ENCODE measurements at regions not wholly inside any gene's neighbourhood (a gene's known extent, or its start where the extent isn't known, plus 50 kb on each side); places are given as distances from the start of the nearest gene placed in this dataset.

DNA sequence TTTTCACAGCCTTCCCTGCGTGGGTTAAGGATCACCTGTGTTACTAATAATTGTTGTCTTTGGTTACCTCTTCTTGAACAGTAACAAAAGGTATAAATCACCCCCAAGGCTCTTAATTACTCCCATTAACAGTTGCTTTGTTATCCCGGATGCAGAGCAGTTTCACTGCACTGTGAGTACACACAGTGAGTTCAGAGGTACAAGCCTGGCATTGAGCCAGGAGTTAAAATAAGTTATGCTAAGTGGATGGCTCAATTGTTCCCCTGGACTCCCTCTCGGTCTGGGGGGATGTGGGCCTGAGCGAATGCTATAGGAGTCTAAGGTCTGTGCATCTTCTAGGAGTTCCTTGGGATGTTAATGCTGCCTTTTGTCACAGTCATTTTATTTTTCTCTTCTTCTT, 258.3 kb downstream of the ATG4C start:
- DNase-seq (ENCODE audit: low spot score) = no peak

GRCh38 chr1:63046539-63046938, 262.6 kb downstream of the ATG4C start:
- DNase-seq (ENCODE audit: low spot score) = no peak

- DNase-seq (ENCODE audit: low spot score) = no peak
These were observed 265.2 kb downstream of the ATG4C start for GRCh38 chr1:63049135-63049534.

DNA sequence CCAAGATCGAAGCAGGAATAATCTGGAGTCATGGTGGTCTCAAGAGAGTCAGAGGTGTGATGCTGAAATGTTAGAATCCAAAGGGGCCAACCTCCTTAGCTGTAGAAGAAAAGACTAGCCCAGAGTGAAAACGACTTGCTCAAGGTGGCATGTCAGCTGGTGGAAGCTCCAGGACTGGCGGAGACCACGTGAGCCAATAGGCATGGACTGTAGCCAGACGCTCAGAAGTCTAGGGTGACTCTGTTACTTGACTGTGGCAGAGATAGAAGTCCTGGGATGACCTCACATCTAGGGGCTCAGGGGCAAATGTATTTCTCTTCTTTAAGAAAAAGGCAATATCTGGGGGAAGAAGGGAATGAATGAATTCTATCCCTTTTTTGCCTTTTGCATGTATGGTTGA, 267.4 kb downstream of the ATG4C start:
- DNase-seq (ENCODE audit: low spot score) = no peak

DNA sequence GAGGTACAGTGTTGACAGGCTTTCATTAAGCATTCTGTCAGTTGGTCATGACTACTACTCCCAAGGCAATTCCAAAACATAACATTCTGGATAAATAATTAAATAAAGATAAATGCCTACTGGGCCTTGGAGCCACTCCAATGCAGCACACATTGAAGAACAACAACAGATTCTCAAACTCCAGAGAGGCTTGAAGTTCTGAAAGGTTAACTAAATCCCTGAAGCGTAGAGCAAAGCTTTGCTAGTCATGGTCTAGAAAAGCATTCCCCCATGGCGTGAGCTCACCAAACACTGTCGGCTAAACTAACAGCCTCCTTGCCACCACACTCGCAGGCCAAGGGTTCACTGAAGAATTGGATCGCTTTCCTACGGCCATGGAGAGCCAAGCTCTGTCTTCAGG, 268.0 kb downstream of the ATG4C start:
- no peak for DNase-seq (ENCODE audit: low spot score)

GRCh38 chr1:63054184-63054583, 268.2 kb upstream of the FOXD3 start:
- no peak for DNase-seq (ENCODE audit: low spot score)

DNA sequence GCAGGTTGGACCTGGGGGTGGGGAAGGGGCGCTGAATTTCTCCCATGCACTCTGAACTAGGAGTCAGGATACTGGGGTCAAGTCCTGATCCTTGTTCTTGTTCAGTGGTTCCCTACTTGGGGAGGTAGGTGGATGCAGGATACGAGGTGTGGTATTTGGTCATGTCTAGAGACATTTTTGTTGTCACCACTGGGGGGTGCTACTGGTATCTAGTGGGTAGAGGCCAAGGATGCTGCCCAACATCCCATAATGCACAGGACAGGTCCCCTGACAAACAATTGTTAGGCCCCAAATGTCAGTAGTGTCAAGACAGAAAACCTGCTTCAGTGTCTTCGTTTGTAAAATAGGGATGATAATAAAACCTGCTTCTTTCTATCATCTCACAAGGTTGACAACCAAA, 259.0 kb upstream of the FOXD3 start:
- DNase-seq (ENCODE audit: low spot score) = no peak

DNA sequence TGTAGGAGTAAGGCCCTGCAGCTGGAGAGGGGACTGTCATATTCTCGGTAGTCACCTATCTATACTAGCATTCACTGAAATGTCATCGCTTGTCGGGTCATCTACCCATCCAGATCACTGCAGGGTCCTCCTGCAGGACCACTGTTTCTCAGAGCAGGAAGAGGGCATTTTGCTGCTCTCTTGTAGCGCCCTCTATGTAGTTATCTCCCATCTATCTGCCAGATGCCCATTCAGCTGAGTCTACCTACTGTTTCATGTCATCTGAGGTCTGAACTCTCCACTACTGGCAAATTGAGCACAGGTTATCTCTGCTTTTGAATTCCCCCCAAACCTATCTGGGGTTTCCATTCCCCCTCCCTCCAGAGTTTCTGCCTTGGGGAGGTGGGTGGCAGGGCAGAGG, 258.2 kb upstream of the FOXD3 start:
- no peak for DNase-seq (ENCODE audit: low spot score)

- no peak for DNase-seq (ENCODE audit: low spot score)
These were observed 253.7 kb upstream of the FOXD3 start for GRCh38 chr1:63068626-63069025.

DNA sequence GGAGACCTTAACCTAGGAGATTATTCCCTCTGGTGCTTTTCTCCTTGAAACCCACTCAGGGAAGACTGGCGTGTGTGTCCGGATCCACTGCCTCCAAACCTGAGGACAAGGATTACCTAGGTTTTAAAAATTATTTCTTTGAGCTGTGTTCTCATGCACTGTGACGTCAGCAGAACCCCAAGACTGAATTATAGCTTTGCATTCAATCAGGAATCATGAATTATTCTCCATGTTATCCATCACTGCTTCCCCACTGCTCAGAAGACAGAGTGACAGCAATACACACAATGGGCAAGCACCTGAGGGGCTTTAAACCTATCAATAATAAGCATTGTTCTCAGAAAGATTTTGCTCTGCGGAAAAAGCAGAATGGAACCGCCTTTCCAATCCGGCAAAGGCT, 253.2 kb upstream of the FOXD3 start:
- no peak for DNase-seq (ENCODE audit: low spot score)

DNA sequence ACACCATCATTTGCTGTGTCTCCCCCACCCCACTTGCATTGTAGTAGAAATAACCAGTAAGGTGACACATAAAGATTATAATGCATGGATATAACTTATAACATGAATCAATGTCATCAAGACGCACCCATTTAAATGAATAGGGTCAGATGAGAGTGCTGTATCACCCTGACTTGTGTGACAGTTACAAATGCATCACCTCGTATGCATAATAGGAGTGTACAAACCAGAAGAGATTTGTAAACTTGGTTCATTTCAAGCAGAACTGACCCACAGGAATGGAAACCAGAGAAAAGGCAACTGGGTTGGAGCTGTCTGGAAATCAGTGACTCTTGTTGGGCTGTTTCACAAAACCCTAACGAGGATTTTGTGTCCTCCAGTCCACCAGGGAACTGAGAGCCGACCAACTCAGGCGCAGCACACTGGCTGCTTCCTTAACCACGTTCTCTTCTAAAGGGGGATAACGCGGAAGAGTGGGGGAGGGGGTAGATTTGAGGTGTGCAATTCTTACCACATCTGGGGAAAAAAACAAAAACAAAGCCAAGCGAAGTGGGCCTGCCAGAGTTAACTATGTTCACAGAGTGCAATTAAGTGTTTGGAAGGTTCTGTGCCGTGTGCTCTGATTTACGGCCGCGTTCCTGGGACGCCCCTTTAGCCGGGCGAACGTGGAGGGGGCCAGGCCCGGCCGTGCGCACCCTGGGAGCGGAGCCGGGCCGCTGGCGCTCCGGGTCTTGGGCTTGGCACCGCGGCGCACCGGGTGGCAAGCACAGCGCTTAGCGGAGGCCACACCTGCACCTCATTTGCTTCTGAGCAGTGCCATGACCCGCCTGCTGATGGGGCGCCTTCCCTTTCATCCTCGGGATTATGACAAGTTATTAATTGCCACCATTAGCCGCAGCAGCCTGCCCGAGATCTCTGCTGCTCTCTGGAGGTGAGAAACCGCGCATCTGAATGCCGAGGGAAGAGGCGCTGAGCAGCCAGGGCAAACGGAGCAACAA, 248.8 kb upstream of the FOXD3 start:
- DNase-seq (ENCODE audit: low spot score) = peak; percentile 7

DNA sequence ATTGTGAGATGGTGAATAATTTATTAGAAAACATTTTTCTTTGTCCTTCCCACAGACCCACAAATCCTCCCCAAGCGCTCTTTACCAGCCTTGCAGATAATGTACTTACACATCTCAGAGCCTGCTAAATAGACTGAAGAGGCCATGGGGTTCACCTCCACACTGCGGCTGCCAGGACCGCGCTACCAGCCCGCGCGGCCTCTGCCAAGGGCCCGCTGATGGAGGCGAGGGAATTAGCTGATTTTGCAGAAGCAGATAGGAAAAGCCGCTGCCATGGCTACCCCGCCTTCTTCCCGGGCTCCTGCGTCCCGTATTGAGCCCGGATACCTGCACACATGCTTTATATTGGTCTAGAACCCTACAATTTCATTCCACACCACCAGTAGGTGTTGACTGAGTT, 248.0 kb upstream of the FOXD3 start:
- DNase-seq (ENCODE audit: low spot score) = no peak

- DNase-seq (ENCODE audit: low spot score) = no peak
These were observed 239.6 kb upstream of the FOXD3 start for GRCh38 chr1:63082766-63083165.

- no peak for DNase-seq (ENCODE audit: low spot score)
These were observed 234.4 kb upstream of the FOXD3 start for GRCh38 chr1:63087966-63088365.

- no peak for DNase-seq (ENCODE audit: low spot score)
These were observed 223.2 kb upstream of the FOXD3 start for GRCh38 chr1:63099188-63099587.

DNA sequence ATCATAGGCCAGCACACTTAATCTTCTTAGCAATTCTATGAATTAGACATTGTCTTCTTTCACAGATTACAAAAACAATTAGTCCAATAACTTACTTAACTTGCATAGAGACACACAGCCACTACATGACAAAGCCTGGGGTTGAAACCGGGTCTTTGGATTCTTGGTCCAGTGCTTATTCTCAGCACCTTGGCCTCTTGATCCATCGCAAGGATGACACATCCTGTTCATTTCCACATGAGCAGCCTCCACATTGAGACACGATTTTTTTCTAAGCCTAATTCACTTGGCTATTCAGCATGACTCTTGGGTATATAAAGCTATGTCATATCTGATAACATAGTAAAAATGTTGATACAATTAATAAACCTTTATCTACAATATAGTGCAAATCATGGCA, 221.0 kb upstream of the FOXD3 start:
- no peak for DNase-seq (ENCODE audit: low spot score)

GRCh38 chr1:63103682-63104081, 218.7 kb upstream of the FOXD3 start:
- no peak for DNase-seq (ENCODE audit: low spot score)

- DNase-seq (ENCODE audit: low spot score) = no peak
These were observed 215.3 kb upstream of the FOXD3 start for GRCh38 chr1:63107066-63107465.

- DNase-seq (ENCODE audit: low spot score) = no peak
These were observed 214.2 kb upstream of the FOXD3 start for GRCh38 chr1:63108206-63108605.

DNA sequence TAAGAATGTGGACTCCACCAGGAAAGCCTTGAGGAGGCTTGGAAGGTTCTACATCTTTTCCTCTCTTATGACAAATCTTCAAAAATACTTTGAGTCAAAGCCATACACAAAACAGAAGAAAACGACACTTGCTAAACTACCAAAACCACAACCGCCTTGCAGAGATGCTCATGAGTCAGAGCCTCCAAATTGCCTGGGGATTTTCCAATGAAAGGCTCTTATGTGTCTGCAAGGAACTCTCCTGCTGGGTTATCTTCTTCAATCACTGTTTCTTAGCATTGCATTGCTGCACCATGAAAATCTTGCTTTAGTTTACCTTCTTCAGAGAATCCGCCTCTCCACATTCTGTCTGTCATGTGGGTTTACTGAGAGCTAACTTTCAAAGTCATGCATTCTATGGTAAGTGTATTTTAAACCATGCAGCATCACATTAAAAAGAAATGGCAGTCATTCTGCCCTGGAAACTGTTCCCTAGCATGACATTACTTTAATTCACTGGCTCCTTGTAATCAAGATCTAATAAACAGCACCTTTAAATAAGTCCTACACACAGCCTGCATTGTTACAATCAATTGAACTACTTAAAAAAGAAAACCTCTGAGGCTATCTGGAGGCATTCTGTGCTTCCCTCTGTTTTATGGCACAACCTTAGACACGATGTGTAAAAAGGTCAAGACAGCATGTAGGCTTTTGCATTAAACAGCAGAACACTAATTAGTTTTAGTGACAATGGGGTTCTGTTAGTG, 210.0 kb upstream of the FOXD3 start:
- no peak for DNase-seq (ENCODE audit: low spot score)

- DNase-seq (ENCODE audit: low spot score) = no peak
These were observed 206.8 kb upstream of the FOXD3 start for GRCh38 chr1:63115527-63115926.

DNA sequence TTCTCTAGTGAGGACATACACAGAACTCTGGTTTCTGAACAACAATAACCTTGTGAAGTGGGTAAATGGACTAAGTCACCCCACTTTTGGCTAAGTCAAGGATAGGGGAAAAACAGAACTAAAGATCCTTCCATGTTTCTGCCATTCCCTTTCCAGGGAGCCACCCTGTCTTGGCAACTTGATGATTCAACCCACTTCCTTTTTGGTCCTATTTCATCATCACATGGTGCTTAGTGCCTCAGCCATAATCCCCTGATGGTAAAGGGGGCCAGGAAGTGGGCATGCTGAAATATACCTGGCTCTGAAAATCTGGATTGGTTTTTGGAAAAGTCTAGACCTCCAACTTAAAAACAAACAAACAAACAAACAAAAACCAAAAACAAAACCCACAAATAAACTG, 206.4 kb upstream of the FOXD3 start:
- DNase-seq (ENCODE audit: low spot score) = no peak

- no peak for DNase-seq (ENCODE audit: low spot score)
These were observed 202.7 kb upstream of the FOXD3 start for GRCh38 chr1:63119575-63120155.
